NCI-H524 (cell line): ENCODE measurements at regions not wholly inside any gene's neighbourhood (a gene's known extent, or its start where the extent isn't known, plus 50 kb on each side); places are given as distances from the start of the nearest gene placed in this dataset.

Source experiments
- DNase-seq, 2 experiments: peaks; one replicate each; lab custom pipeline; 2025; lab: John Stamatoyannopoulos, UW

GRCh38 chr11:69545976-69546617, 64.6 kb downstream of the LINC01488 start:
- DNase-seq, result no peak

- DNase-seq, result no peak
Measured at GRCh38 chr11:69546735-69547370, 65.4 kb downstream of the LINC01488 start.

GRCh38 chr11:69550846-69551245, 69.4 kb downstream of the LINC01488 start:
- no peak for DNase-seq

- DNase-seq, result no peak
Measured at GRCh38 chr11:69551963-69552362, 70.5 kb downstream of the LINC01488 start.

GRCh38 chr11:69552951-69553350, 71.5 kb downstream of the LINC01488 start:
- no peak for DNase-seq

- DNase-seq, result no peak
Measured at GRCh38 chr11:69553416-69554357, 72.2 kb downstream of the LINC01488 start.

- no peak for DNase-seq
Measured at GRCh38 chr11:69554849-69555248, 73.4 kb downstream of the LINC01488 start.

- no peak for DNase-seq
Measured at GRCh38 chr11:69557266-69557665, 75.8 kb downstream of the LINC01488 start.

- no peak for DNase-seq
Measured at GRCh38 chr11:69558519-69558941, 77.1 kb downstream of the LINC01488 start.

GRCh38 chr11:69559181-69559580, 77.7 kb downstream of the LINC01488 start:
- DNase-seq, result no peak

GRCh38 chr11:69560141-69560790, 78.8 kb downstream of the LINC01488 start:
- DNase-seq, result no peak

GRCh38 chr11:69562302-69562701, 78.7 kb upstream of the CCND1 start:
- DNase-seq, result no peak

GRCh38 chr11:69562816-69563215, 78.1 kb upstream of the CCND1 start:
- no peak for DNase-seq

- DNase-seq, result no peak
Measured at GRCh38 chr11:69563306-69563705, 77.7 kb upstream of the CCND1 start.

GRCh38 chr11:69563946-69564775, 76.8 kb upstream of the CCND1 start:
- DNase-seq, result no peak

- DNase-seq, result no peak
Measured at GRCh38 chr11:69566001-69566400, 75.0 kb upstream of the CCND1 start.

- no peak for DNase-seq
Measured at GRCh38 chr11:69567951-69568808, 72.8 kb upstream of the CCND1 start.

- no peak for DNase-seq
Measured at GRCh38 chr11:69568809-69569097, 72.2 kb upstream of the CCND1 start.

GRCh38 chr11:69569306-69570200, 71.4 kb upstream of the CCND1 start:
- DNase-seq, result peak; percentile 50 to 86
